ENCODE measurements at regions not wholly inside any gene's neighbourhood (a gene's known extent, or its start where the extent isn't known, plus 50 kb on each side); places are given as distances from the start of the nearest gene placed in this dataset.

GRCh38 chr13:75090872-75091615 is 390.9 kb downstream of the TBC1D4 start:
- Histone ChIP-seq H3K9ac (ENCODE audit: low read length) (no peak overlapping the region), H3F3A (ENCODE audit: insufficient read depth, low read length) (no peaks in the 10 kb centered on the region), H3K27me3 (ENCODE audit: insufficient read depth, low read length) (no peaks in the 10 kb centered on the region), H3K36me3 (ENCODE audit: insufficient read depth, low read length) (no peaks in the 10 kb centered on the region), H3K9me3 (ENCODE audit: low read length) (no peaks in the 10 kb centered on the region), H3K4me2 (ENCODE audit: low read length) (no peak overlapping the region), H3K4me1 (ENCODE audit: insufficient read depth, low read length, severe bottlenecking) (no peaks in the 10 kb centered on the region), H3K9me2 (ENCODE audit: low read depth, low read length) (no peaks in the 10 kb centered on the region), H3K4me3 (ENCODE audit: low read depth, low read length, poor library complexity, severe bottlenecking) (no peak overlapping the region), H4K20me1 (ENCODE audit: insufficient read depth, low read length) (no peaks in the 10 kb centered on the region), H2AFZ (ENCODE audit: low read length) (no peak overlapping the region), H3K27ac (ENCODE audit: low read depth, low read length, poor library complexity, severe bottlenecking) (no peak overlapping the region), H3K79me2 (ENCODE audit: insufficient read depth, low read length) (no peaks in the 10 kb centered on the region)
- TF ChIP-seq EZH2 (IDR thresholded peaks at IDR 0.05; ENCODE audit: borderline replicate concordance, low read length): no peak
- no peak for TF ChIP-seq CTCF (IDR thresholded peaks at IDR 0.05; ENCODE audit: low read length)

GRCh38 chr13:75088915-75089314 is 393.1 kb downstream of the TBC1D4 start:
- no peak overlapping the region for H3K9ac ChIP-seq (ENCODE audit: low read length)
- no peak for TF ChIP-seq CTCF (IDR thresholded peaks at IDR 0.05; ENCODE audit: low read length)
- TF ChIP-seq EZH2 (IDR thresholded peaks at IDR 0.05; ENCODE audit: borderline replicate concordance, low read length): no peak
- no peaks in the 10 kb centered on the region for H3K9me2 ChIP-seq (ENCODE audit: low read depth, low read length)
- H2AFZ ChIP-seq (ENCODE audit: low read length): no peak overlapping the region
- no peaks in the 10 kb centered on the region for H4K20me1 ChIP-seq (ENCODE audit: insufficient read depth, low read length)
- H3K36me3 ChIP-seq (ENCODE audit: insufficient read depth, low read length): no peaks in the 10 kb centered on the region
- H3K4me2 ChIP-seq (ENCODE audit: low read length): no peak overlapping the region
- H3K4me3 ChIP-seq (ENCODE audit: low read depth, low read length, poor library complexity, severe bottlenecking): no peak overlapping the region
- no peaks in the 10 kb centered on the region for H3K9me3 ChIP-seq (ENCODE audit: low read length)
- no peaks in the 10 kb centered on the region for H3F3A ChIP-seq (ENCODE audit: insufficient read depth, low read length)
- H3K79me2 ChIP-seq (ENCODE audit: insufficient read depth, low read length): no peaks in the 10 kb centered on the region
- no peak overlapping the region for H3K27ac ChIP-seq (ENCODE audit: low read depth, low read length, poor library complexity, severe bottlenecking)
- no peaks in the 10 kb centered on the region for H3K27me3 ChIP-seq (ENCODE audit: insufficient read depth, low read length)
- H3K4me1 ChIP-seq (ENCODE audit: insufficient read depth, low read length, severe bottlenecking): no peaks in the 10 kb centered on the region

GRCh38 chr13:75079226-75079625 is 402.7 kb downstream of the TBC1D4 start:
- H2AFZ ChIP-seq (ENCODE audit: low read length): no peak overlapping the region
- H3K27me3 ChIP-seq (ENCODE audit: insufficient read depth, low read length): no peaks in the 10 kb centered on the region
- H3K79me2 ChIP-seq (ENCODE audit: insufficient read depth, low read length): no peaks in the 10 kb centered on the region
- H3K27ac ChIP-seq (ENCODE audit: low read depth, low read length, poor library complexity, severe bottlenecking): no peak overlapping the region
- H3F3A ChIP-seq (ENCODE audit: insufficient read depth, low read length): no peaks in the 10 kb centered on the region
- H3K36me3 ChIP-seq (ENCODE audit: insufficient read depth, low read length): no peaks in the 10 kb centered on the region
- no peak overlapping the region for H3K4me3 ChIP-seq (ENCODE audit: low read depth, low read length, poor library complexity, severe bottlenecking)
- no peaks in the 10 kb centered on the region for H3K9me2 ChIP-seq (ENCODE audit: low read depth, low read length)
- TF ChIP-seq EZH2 (IDR thresholded peaks at IDR 0.05; ENCODE audit: borderline replicate concordance, low read length): no peak
- TF ChIP-seq CTCF (IDR thresholded peaks at IDR 0.05; ENCODE audit: low read length): no peak
- no peaks in the 10 kb centered on the region for H3K9me3 ChIP-seq (ENCODE audit: low read length)
- no peaks in the 10 kb centered on the region for H4K20me1 ChIP-seq (ENCODE audit: insufficient read depth, low read length)
- no peak overlapping the region for H3K4me2 ChIP-seq (ENCODE audit: low read length)
- no peak overlapping the region for H3K9ac ChIP-seq (ENCODE audit: low read length)
- no peaks in the 10 kb centered on the region for H3K4me1 ChIP-seq (ENCODE audit: insufficient read depth, low read length, severe bottlenecking)

Data from OCI-LY1 (cell line).